ENCODE measurements at regions not wholly inside any gene's neighbourhood (a gene's known extent, or its start where the extent isn't known, plus 50 kb on each side); places are given as distances from the start of the nearest gene placed in this dataset.

- Histone ChIP-seq H3K4me2 (ENCODE audit: low read depth, low read length) (no peak overlapping the region), H3K4me3 (replicated peaks in 1 of 3; ENCODE audit: insufficient read depth in 1 of 3, low read depth in 2 of 3, low read length in 3 of 3) (no peak overlapping the region), H3K9me3 (ENCODE audit: low read length) (no peaks in the 10 kb centered on the region), H3K4me1 (ENCODE audit: insufficient read depth, low read length) (peaks cover 2% of the 10 kb centered on the region; the same call in 1 of the 2 replicates), H3K27me3 (ENCODE audit: control insufficient read depth in 1 of 2, insufficient read depth in 2 of 2, low read length in 2 of 2) (peaks cover 0 to 2% of the 10 kb centered on the region in 2 experiments; a peak in 1 of 5 replicates), H3K9ac (ENCODE audit: insufficient read depth, low read depth, low read length) (no peak overlapping the region), H3K27ac (ENCODE audit: extremely low read length, insufficient read depth, low read length) (no peak overlapping the region), H4K20me1 (ENCODE audit: insufficient read depth, low read length) (no peaks in the 10 kb centered on the region), H3K36me3 (replicated peaks in 1 of 2; ENCODE audit: control insufficient read depth in 1 of 2, insufficient read depth in 2 of 2, low read length in 2 of 2) (no peaks in the 10 kb centered on the region), H2AFZ (ENCODE audit: low read length) (no peak overlapping the region), H3K79me2 (ENCODE audit: insufficient read depth, low read length) (no peaks in the 10 kb centered on the region)
- DNase-seq (ENCODE audit: low spot score) (no peak), FAIRE-seq (no peak), ATAC-seq (no peak)
- ChIA-PET POLR2A (no interaction called here), CTCF (ENCODE audit: low intra/inter-chr PET ratio, low total read pairs) (no interaction called here)
- TF ChIP-seq USF2 (IDR thresholded peaks at IDR 0.05; ENCODE audit: low read depth, low read length) (no peak), USF2 (CRISPR knock-in tag; IDR thresholded peaks at IDR 0.05; ENCODE audit: borderline replicate concordance) (no peak), ZBTB10 (CRISPR knock-in tag; IDR thresholded peaks at IDR 0.05; ENCODE audit: borderline replicate concordance) (no peak), HDAC2 (CRISPR knock-in tag; IDR thresholded peaks at IDR 0.05) (no peak), MZF1 (CRISPR knock-in tag; IDR thresholded peaks at IDR 0.05; ENCODE audit: borderline replicate concordance) (no peak), SP4 (CRISPR knock-in tag; IDR thresholded peaks at IDR 0.05) (no peak), ZNF747 (CRISPR knock-in tag; IDR thresholded peaks at IDR 0.05; ENCODE audit: borderline replicate concordance) (no peak), RBM22 (optimal IDR thresholded peaks at IDR 0.05; ENCODE audit: low read length) (no peak), MTERF4 (CRISPR knock-in tag; IDR thresholded peaks at IDR 0.05) (no peak), GLI4 (CRISPR knock-in tag; IDR thresholded peaks at IDR 0.05; ENCODE audit: borderline replicate concordance) (no peak)
- TF ChIP-seq, protein P1, sequence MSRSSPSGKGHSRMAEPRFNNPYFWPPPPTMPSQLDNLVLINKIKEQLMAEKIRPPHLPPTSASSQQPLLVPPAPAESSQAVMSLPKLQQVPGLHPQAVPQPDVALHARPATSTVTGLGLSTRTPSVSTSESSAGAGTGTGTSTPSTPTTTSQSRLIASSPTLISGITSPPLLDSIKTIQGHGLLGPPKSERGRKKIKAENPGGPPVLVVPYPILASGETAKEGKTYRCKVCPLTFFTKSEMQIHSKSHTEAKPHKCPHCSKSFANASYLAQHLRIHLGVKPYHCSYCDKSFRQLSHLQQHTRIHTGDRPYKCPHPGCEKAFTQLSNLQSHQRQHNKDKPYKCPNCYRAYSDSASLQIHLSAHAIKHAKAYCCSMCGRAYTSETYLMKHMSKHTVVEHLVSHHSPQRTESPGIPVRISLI (CRISPR knock-in tag; IDR thresholded peaks at IDR 0.05; ENCODE audit: borderline replicate concordance) = no peak
- 47% methylated on average over 5 of the region's 5 CpGs for WGBS (ENCODE audit: low lambda C conversion rate)
- no TSS peak for BruUV-seq (replicated peaks)
- in situ Hi-C loops (cut with HindIII; ENCODE audit: extremely low pct_ligation_motif_present, low pct_unique_long_range_greater_than_20kb) = no loop called here
- intact Hi-C loops (cut with micrococcal nuclease; ENCODE audit: unreplicated experiment) = no loop called here
These were observed 128.8 kb upstream of the MAP3K1 start for GRCh38 chr5:56686337-56687195.

Data from HepG2 (cell line).